ENCODE measurements at regions not wholly inside any gene's neighbourhood (a gene's known extent, or its start where the extent isn't known, plus 50 kb on each side); places are given as distances from the start of the nearest gene placed in this dataset.
A peak's percentile ranks its signal among the peaks of the same experiment; 100 is the strongest.
"Not testable (repeated sequence)": the region's sequence is repeated elsewhere in the genome, so short reads cannot be mapped to it uniquely, and the experiment has no call there.

DNA sequence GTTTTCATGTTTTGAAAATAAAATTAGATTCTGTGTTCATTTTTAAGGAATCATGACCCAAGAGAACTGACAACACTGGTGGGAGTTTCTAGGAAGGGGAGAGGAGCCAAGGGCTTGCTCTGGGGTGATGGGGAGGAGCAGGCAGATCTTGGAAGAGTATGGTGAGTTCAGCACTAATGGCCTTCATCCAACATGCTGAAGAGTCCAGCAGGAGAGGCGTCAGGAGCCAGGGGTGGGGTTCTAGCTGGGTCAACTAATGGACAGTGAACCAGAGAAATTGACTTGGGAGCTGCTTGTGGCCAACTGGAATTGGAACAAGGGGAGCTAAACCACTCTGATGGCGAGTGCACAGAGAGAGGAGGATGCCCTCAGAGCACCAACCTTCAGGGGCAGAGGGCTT, 107.1 kb downstream of the MRPL14 start:
- Mint-ChIP-seq H3K27ac (ENCODE audit: low read depth, unreplicated experiment) (no peak overlapping the region), H3K27me3 (ENCODE audit: insufficient read depth, unreplicated experiment) (no peaks in the 10 kb centered on the region), H3K4me3 (ENCODE audit: unreplicated experiment) (no peak overlapping the region), H3K4me1 (ENCODE audit: insufficient read depth, unreplicated experiment) (peaks cover 24% of the 10 kb centered on the region), H3K9me3 (ENCODE audit: unreplicated experiment) (no peaks in the 10 kb centered on the region), H3K36me3 (ENCODE audit: insufficient read depth, unreplicated experiment) (no peaks in the 10 kb centered on the region)
- ChIA-PET CTCF (no interaction called here), POLR2A (interaction anchor here (1.3 kb wide), 1 partner anchor 12 kb away, joined by 3 read pairs; no protein-coding TSS in a partner anchor)
- TF ChIP-seq, protein P1, sequence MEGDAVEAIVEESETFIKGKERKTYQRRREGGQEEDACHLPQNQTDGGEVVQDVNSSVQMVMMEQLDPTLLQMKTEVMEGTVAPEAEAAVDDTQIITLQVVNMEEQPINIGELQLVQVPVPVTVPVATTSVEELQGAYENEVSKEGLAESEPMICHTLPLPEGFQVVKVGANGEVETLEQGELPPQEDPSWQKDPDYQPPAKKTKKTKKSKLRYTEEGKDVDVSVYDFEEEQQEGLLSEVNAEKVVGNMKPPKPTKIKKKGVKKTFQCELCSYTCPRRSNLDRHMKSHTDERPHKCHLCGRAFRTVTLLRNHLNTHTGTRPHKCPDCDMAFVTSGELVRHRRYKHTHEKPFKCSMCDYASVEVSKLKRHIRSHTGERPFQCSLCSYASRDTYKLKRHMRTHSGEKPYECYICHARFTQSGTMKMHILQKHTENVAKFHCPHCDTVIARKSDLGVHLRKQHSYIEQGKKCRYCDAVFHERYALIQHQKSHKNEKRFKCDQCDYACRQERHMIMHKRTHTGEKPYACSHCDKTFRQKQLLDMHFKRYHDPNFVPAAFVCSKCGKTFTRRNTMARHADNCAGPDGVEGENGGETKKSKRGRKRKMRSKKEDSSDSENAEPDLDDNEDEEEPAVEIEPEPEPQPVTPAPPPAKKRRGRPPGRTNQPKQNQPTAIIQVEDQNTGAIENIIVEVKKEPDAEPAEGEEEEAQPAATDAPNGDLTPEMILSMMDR (IDR thresholded peaks at IDR 0.05; ENCODE audit: unreplicated experiment), result no peak
- intact Hi-C loops (cut with micrococcal nuclease), result no loop called here
- DNase-seq (ENCODE audit: unreplicated experiment), result no peak
- BruUV-seq (replicated peaks), result no TSS peak

DNA sequence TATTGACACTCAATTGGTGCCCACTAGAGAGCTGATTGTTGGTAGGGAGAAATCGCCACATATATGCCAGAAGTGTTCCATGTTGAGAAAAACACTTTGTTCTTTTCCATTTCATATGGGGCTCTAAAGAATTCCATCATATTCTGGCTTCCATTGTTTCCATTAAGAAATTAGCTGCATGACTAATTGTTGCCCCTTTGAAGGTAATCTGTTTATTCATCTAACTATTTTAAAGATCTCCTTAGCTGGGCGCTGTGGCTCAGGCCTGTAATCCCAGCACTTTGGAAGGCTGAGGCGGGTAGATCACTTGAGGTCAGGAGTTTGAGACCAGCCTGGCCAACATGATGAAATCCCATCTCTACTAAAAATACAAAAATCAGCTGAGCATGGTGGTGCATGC, 109.9 kb downstream of the MRPL14 start:
- BruUV-seq (replicated peaks); H3K4me3 Mint-ChIP-seq (ENCODE audit: unreplicated experiment); intact Hi-C loops (cut with micrococcal nuclease); H3K9me3 Mint-ChIP-seq (ENCODE audit: unreplicated experiment); H3K27me3 Mint-ChIP-seq (ENCODE audit: insufficient read depth, unreplicated experiment); POLR2A ChIA-PET; H3K27ac Mint-ChIP-seq (ENCODE audit: low read depth, unreplicated experiment); H3K36me3 Mint-ChIP-seq (ENCODE audit: insufficient read depth, unreplicated experiment); DNase-seq (ENCODE audit: unreplicated experiment): not testable (repeated sequence)
- H3K4me1 Mint-ChIP-seq (ENCODE audit: insufficient read depth, unreplicated experiment), result peaks cover 13% of the 10 kb centered on the region
- CTCF ChIA-PET, result interaction anchor here (1.4 kb wide), 1 partner anchor 44 kb away, joined by 4 read pairs; no protein-coding TSS in a partner anchor

DNA sequence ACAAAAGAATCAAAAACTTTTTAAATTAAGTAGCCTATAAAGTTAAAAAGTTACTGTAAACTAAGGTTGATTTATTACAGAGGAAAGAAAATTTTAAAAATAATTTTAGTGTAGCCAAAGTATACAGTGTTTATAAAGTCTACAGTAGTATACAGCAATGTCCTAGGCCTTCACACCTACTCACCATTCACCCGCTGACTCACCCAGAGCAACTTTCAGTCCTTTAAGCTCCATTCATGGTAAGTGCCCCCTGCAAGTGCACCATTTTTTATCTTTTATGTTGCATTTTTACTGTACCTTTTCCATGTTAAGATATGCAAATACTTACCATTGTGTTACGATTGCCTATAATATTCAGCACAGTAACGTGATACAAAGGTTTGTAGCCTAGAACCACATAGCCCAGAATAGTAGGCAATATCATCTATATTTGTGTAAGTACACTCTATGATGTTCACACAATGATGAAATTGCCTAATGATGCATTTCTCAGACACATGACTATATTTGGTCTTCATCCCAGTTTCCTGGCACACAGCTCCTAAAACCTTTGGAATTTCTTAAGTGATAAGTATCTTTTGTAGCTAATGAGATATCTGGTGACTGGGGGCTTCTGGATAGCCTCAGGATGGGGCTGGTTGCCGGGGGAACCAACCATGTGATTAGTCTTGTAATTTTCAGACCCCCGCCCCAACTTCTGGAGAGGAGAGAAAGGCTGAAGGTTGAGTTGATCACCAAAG, 111.0 kb downstream of the MRPL14 start:
- DNase-seq (ENCODE audit: unreplicated experiment), result peak; percentile 70
- intact Hi-C loops (cut with micrococcal nuclease), result no loop called here

GRCh38 chr6:44012078-44012493, 115.2 kb downstream of the MRPL14 start:
- TF ChIP-seq, protein P1 (IDR thresholded peaks at IDR 0.05; ENCODE audit: unreplicated experiment), result no peak
- H3K36me3 Mint-ChIP-seq (ENCODE audit: insufficient read depth, unreplicated experiment), result no peaks in the 10 kb centered on the region
- CTCF ChIA-PET, result interaction anchor here (0.7 to 1.4 kb wide), 2 partner anchors 10 to 122 kb away, joined by 3 to 5 read pairs; no protein-coding TSS in a partner anchor
- DNase-seq (ENCODE audit: unreplicated experiment), result peak; percentile 98
- no peaks in the 10 kb centered on the region for H3K9me3 Mint-ChIP-seq (ENCODE audit: unreplicated experiment)
- POLR2A ChIA-PET, result interaction anchor here (0.7 to 1.5 kb wide), 2 partner anchors 9 to 14 kb away, joined by 3 read pairs; no protein-coding TSS in a partner anchor
- H3K27ac Mint-ChIP-seq (ENCODE audit: low read depth, unreplicated experiment), result peak overlapping the region; percentile 94
- H3K4me3 Mint-ChIP-seq (ENCODE audit: unreplicated experiment), result peak overlapping the region; percentile 38
- H3K4me1 Mint-ChIP-seq (ENCODE audit: insufficient read depth, unreplicated experiment), result peaks cover 48% of the 10 kb centered on the region
- intact Hi-C loops (cut with micrococcal nuclease), result loop anchor here (1.0 to 5.0 kb wide), 3 partner anchors 46 to 240 kb away; partner anchors contain the start of gene VEGFA
- H3K27me3 Mint-ChIP-seq (ENCODE audit: insufficient read depth, unreplicated experiment), result no peaks in the 10 kb centered on the region
- BruUV-seq (replicated peaks), result no TSS peak

More for the DNA sequence above, 111.0 kb downstream of the MRPL14 start:
- ChIA-PET POLR2A (interaction anchor here (1.0 kb wide), 1 partner anchor 19 kb away, joined by 4 read pairs; no protein-coding TSS in a partner anchor), CTCF (interaction anchor here (1.2 to 1.4 kb wide), 2 partner anchors 43 to 57 kb away, joined by 4 to 5 read pairs; no protein-coding TSS in a partner anchor)
- no peaks in the 10 kb centered on the region for H3K27me3 Mint-ChIP-seq (ENCODE audit: insufficient read depth, unreplicated experiment)
- peak overlapping the region; percentile 73 for H3K27ac Mint-ChIP-seq (ENCODE audit: low read depth, unreplicated experiment)
- no peak overlapping the region for H3K4me3 Mint-ChIP-seq (ENCODE audit: unreplicated experiment)
- BruUV-seq (replicated peaks), result no TSS peak
- H3K4me1 Mint-ChIP-seq (ENCODE audit: insufficient read depth, unreplicated experiment), result peaks cover 22% of the 10 kb centered on the region
- H3K9me3 Mint-ChIP-seq (ENCODE audit: unreplicated experiment), result no peaks in the 10 kb centered on the region
- no peaks in the 10 kb centered on the region for H3K36me3 Mint-ChIP-seq (ENCODE audit: insufficient read depth, unreplicated experiment)
- TF ChIP-seq, protein P1 (IDR thresholded peaks at IDR 0.05; ENCODE audit: unreplicated experiment), result no peak

Data from MCF 10A (cell line).